GM21717 (cell line): ENCODE measurements at regions not wholly inside any gene's neighbourhood (a gene's known extent, or its start where the extent isn't known, plus 50 kb on each side); places are given as distances from the start of the nearest gene placed in this dataset.

ENCODE experiments used
- ATAC-seq: cut with Tn5 transposase; IDR thresholded peaks from one replicate; pipeline ENCODE4 v1.9.1; 2021; ENCODE audit warnings: mild to moderate bottlenecking, moderate library complexity; ENCODE audit not compliant: unreplicated experiment

- ATAC-seq: no peak
Observed at GRCh38 chr14:61140271-61140670, 140.9 kb downstream of the TMEM30B start.

DNA sequence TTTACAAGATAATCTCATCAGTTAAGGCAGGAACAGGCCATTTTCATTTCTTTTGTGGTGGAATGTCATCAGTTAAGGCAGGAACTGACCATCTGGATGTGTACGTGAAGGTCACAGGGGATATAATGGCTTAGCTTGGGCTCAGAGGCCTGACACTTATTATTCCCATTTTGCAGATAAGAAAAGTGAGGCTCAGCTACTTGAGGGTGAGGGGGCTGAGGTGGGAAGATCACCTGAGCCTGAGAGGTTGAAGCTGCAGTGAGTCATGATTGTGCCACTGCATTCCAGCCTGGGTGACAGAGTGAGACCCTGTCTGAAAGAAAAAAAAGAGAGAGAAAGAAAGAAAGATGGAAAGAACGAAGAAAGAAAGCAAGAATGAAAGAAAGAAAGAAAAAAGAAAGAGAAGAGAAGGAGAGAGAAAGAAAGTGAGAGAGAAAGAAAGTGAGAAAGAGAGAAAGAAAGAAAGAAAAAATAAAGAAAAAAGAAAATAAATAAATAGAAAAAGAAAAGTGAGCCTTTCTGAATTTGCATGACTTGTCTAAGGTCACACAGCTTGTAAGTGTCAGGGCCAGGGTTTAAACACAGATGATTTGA is 142.0 kb downstream of the TMEM30B start:
- ATAC-seq: no peak

DNA sequence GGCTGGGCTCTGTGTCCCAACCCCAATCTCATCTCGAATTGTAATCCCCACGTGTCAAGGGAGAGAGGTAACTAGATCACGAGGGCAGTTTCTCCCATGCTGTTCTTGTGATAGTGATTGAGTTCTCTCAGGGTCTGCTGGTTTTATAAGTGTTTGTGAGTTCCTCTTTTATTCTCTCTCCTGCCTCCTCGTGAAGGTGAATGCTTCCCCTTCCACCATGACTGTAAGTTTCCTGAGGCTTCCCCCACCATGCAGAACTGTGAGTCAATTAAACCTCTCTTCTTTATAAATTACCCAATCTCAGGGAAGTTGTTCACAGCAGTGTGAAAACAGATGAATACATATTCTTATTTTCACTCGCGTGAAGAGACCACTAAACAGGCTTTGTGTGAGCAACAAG is 148.2 kb downstream of the TMEM30B start:
- ATAC-seq: no peak

- no peak for ATAC-seq
Observed at GRCh38 chr14:61132336-61132735, 148.8 kb downstream of the TMEM30B start.

GRCh38 chr14:61130512-61131260 is 149.6 kb downstream of the SLC38A6 start:
- no peak for ATAC-seq

DNA sequence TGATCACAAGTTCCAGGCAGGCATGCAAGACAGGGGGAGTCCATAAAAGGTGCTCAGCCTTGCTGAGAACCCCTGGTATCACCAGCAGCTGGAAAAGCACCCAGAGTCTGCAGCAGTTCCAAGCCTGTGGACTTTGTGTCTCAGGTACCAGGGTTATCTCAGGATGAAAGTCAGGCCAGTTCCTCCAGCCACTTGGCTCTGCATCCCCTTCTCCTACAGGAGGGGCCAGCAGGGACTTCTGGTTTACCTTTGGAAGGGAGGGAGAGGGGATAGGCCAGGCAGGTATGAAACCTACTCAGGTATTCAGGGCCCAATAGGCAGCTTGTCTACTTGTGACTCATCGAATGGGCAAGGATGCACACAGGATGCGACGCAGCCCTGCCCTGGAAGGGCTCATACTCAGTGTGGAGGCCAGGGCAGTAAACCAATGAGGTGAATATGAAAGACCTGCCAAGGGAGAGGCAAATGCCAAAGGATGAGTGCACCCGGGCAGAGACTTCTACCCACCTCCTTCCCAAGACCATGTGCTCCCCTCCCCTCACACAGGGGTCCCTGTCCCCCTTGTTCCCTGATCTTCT is 148.2 kb downstream of the SLC38A6 start:
- ATAC-seq: no peak

- no peak for ATAC-seq
Observed at GRCh38 chr14:61128382-61129167, 147.5 kb downstream of the SLC38A6 start.

DNA sequence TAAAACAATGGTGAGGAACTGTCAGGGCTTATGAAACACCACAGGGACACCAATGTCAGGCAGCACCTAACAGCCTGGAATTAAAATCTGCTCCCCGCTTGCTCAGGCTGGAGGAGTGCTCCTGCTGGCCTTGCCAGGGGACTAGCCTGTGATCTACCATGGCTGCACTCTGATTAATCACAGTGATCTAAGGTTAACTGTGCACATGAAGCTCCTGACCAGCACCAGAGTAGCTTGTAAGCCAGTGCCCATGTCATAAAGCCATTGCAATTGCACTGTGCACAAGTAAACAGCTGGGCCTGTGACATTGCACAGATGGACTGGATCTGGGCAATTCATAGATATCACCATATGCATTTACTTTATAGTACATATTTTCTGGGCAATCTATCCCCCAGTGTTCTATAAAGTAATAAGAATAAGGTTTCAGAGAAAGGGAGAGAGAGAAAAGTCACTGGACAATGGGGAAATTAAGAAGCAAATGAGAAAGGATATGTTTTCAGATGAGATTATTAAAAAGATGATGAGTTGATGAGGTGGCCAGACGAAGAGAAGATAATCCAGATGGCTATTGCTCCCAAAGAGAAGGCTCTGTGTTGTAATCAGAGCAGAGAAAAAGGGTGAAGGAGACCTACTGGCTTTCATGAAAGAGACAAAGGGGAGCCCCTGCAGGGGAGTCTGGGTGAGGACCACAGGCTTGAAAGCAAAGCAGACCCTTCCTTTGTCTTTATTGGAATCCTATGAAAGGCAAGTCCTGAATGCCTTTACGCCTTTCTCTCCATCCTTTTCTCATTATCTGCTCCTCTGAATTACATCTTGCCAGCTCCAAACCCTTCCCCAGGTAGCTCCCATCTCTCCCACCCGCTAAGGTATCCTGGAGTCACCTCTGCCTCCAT is 145.8 kb downstream of the SLC38A6 start:
- no peak for ATAC-seq

GRCh38 chr14:61125867-61126572 is 145.0 kb downstream of the SLC38A6 start:
- no peak for ATAC-seq

- ATAC-seq: no peak
Observed at GRCh38 chr14:61125041-61125866, 144.2 kb downstream of the SLC38A6 start.

- no peak for ATAC-seq
Observed at GRCh38 chr14:61122862-61123261, 141.8 kb downstream of the SLC38A6 start.

DNA sequence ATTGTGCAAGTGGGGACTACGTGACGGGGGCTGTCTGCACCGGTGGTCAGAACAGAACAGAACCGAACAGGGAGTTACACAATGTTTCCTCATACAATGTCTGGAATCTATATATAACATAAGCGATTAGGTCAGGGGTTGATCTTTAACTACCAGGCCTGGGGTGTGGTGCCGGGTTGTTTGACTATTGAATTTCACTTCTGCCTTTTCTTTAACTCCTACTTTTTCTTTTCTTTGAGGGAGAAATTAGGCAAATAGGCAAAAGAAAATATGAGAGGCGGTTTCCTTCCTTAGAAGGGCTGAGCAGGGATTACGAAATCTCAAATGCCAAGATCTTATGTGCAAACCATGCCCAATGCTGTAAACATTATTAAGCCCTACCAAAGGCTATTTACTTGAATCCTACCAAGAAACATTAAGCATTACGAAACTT is 140.3 kb downstream of the SLC38A6 start:
- no peak for ATAC-seq

- no peak for ATAC-seq
Observed at GRCh38 chr14:61120576-61120975, 139.5 kb downstream of the SLC38A6 start.

- no peak for ATAC-seq
Observed at GRCh38 chr14:61119006-61119405, 138.0 kb downstream of the SLC38A6 start.

DNA sequence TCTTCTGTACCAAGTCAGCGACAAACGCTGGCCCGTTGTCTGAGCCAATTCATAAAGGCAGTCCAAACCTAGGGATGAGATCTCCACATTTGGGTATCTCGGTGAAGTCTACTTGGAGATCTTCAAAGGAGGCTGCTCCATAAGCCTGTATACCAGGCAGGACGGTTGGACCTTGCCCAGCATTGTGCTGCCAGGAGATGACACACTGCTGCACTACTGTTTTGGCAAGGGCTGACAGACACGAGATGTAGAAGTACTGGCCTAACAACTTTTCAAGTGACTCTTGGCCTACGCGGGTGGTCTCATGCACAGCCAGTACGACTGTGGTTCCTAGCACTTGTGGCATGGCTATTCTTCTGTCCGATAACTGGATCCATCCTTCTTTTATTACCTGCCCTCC is 135.3 kb downstream of the SLC38A6 start:
- no peak for ATAC-seq

DNA sequence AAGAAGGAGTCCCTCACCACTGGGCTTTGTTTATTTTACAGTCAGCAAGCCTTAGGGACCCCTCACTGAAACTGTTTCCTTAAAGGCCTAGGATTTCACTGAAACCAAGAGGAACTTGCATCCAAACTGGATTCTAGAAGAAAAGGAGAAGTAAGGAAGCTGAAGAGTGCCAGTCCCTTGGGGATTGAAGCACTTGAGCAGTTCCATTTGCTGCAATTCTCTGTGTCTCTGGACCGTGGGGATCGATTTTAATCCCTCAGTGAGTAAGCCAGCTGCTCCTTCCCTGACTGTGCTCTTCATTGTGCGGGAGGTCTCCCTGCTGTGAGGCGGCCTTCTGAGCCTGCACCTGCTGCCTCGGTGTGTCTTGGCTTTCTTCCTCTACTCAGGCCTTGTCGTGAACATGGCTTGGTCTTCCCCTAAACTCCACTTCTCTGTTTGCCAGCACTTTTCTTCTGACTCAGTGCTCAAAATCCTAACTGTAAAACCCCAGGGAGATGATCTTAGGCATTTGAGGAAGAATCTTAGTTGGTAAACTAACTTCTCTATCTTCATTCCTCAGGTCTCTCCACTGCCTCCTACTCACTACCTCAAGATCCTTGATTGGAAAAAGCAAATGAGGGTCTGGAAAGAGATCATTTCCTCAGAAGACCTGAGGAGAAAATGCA is 132.6 kb downstream of the SLC38A6 start:
- ATAC-seq: no peak

- ATAC-seq: no peak
Observed at GRCh38 chr14:61112506-61112905, 131.5 kb downstream of the SLC38A6 start.

- ATAC-seq: no peak
Observed at GRCh38 chr14:61111731-61112130, 130.7 kb downstream of the SLC38A6 start.
